Iris pigment epithelial cell (primary cell): ENCODE measurements at regions not wholly inside any gene's neighbourhood (a gene's known extent, or its start where the extent isn't known, plus 50 kb on each side); places are given as distances from the start of the nearest gene placed in this dataset.
A peak's percentile ranks its signal among the peaks of the same experiment; 100 is the strongest.
"Not testable (repeated sequence)": the region's sequence is repeated elsewhere in the genome, so short reads cannot be mapped to it uniquely, and the experiment has no call there.

Experiments
- DNase-seq: peaks from one replicate; pipeline ENCODE4 v3.0.0-alpha.2; 2011; ENCODE audit warnings: low read depth

- DNase-seq, result no peak
These were observed 1806.1 kb upstream of the PIK3C3 start for GRCh38 chr18:40148960-40149359.

GRCh38 chr18:40133253-40133652 lies 1821.8 kb upstream of the PIK3C3 start:
- DNase-seq, result no peak

- DNase-seq, result not testable (repeated sequence)
These were observed 1822.6 kb upstream of the PIK3C3 start for GRCh38 chr18:40132438-40132837.

- peak; percentile 94 for DNase-seq
These were observed 1830.9 kb upstream of the PIK3C3 start for GRCh38 chr18:40124107-40124506.

GRCh38 chr18:40120796-40121391 lies 1834.1 kb upstream of the PIK3C3 start:
- peak; percentile 27 for DNase-seq

- no peak for DNase-seq
These were observed 1834.7 kb upstream of the PIK3C3 start for GRCh38 chr18:40120356-40120755.

- DNase-seq, result not testable (repeated sequence)
These were observed 1835.5 kb upstream of the PIK3C3 start for GRCh38 chr18:40119581-40119980.

- no peak for DNase-seq
These were observed 1844.6 kb upstream of the PIK3C3 start for GRCh38 chr18:40110455-40110854.

- DNase-seq, result no peak
These were observed 1845.6 kb upstream of the PIK3C3 start for GRCh38 chr18:40109252-40110049.

- DNase-seq, result no peak
These were observed 1846.4 kb upstream of the PIK3C3 start for GRCh38 chr18:40108596-40108995.

- DNase-seq, result no peak
These were observed 1852.1 kb upstream of the PIK3C3 start for GRCh38 chr18:40102903-40103302.

GRCh38 chr18:40099641-40100040 lies 1855.4 kb upstream of the PIK3C3 start:
- DNase-seq, result no peak

- DNase-seq, result peak; percentile 59
These were observed 1858.4 kb upstream of the PIK3C3 start for GRCh38 chr18:40096675-40097074.

- DNase-seq, result peak; percentile 78
These were observed 1860.6 kb upstream of the PIK3C3 start for GRCh38 chr18:40094441-40094840.

GRCh38 chr18:40088130-40088529 lies 1866.9 kb upstream of the PIK3C3 start:
- DNase-seq, result no peak

- DNase-seq, result no peak
These were observed 1875.2 kb upstream of the PIK3C3 start for GRCh38 chr18:40079786-40080185.

- DNase-seq, result no peak
These were observed 1879.4 kb upstream of the PIK3C3 start for GRCh38 chr18:40075616-40076015.

- no peak for DNase-seq
These were observed 1882.3 kb upstream of the PIK3C3 start for GRCh38 chr18:40072761-40073160.

GRCh38 chr18:40066368-40066767 lies 1888.7 kb upstream of the PIK3C3 start:
- peak; percentile 1 for DNase-seq

GRCh38 chr18:40063488-40063887 lies 1891.5 kb upstream of the PIK3C3 start:
- DNase-seq, result no peak

GRCh38 chr18:40061086-40061485 lies 1893.9 kb upstream of the PIK3C3 start:
- DNase-seq, result no peak

- DNase-seq, result no peak
These were observed 1894.5 kb upstream of the PIK3C3 start for GRCh38 chr18:40060562-40060961.

GRCh38 chr18:40058811-40059570 lies 1896.0 kb upstream of the PIK3C3 start:
- DNase-seq, result peak; percentile 32
